IMR-90 (cell line): ENCODE measurements at regions not wholly inside any gene's neighbourhood (a gene's known extent, or its start where the extent isn't known, plus 50 kb on each side); places are given as distances from the start of the nearest gene placed in this dataset.

Experiments
- BHLHE40 ChIP-seq: fragments of 150-350 bp; IDR thresholded peaks from 2 replicates; pipeline ENCODE4 v1.6.1; 2016; ENCODE audit warnings: mild to moderate bottlenecking, low read depth, low read length
- CEBPB ChIP-seq: IDR thresholded peaks from 2 replicates; pipeline ENCODE4 v1.6.1; 2012; ENCODE audit warnings: low read depth, low read length, improper control_type of control experiment
- CHD1 ChIP-seq: IDR thresholded peaks from 2 replicates; pipeline ENCODE4 v1.6.1; 2012; ENCODE audit warnings: low read depth, low read length, improper control_type of control experiment
- FOS ChIP-seq: fragments of 150-350 bp; IDR thresholded peaks from 2 replicates; pipeline ENCODE4 v1.6.1; 2016; ENCODE audit warnings: low read depth, low read length
- MAZ ChIP-seq: IDR thresholded peaks from 2 replicates; pipeline ENCODE4 v1.6.1; 2012; ENCODE audit warnings: low read depth, mild to moderate bottlenecking, low read length, improper control_type of control experiment, moderate library complexity, borderline replicate concordance
- NFE2L2 ChIP-seq: fragments of 150-350 bp; IDR thresholded peaks from 2 replicates; pipeline ENCODE4 v1.6.1; 2016; ENCODE audit warnings: low read depth, mild to moderate bottlenecking, low read length
- POLR2A ChIP-seq: IDR thresholded peaks from 2 replicates; pipeline ENCODE4 v1.6.1; 2012; ENCODE audit warnings: mild to moderate bottlenecking, low read depth, low read length
- RAD21 ChIP-seq: IDR thresholded peaks from 2 replicates; pipeline ENCODE4 v1.6.1; 2012; ENCODE audit warnings: low read length, improper control_type of control experiment
- RCOR1 ChIP-seq: IDR thresholded peaks from 2 replicates; pipeline ENCODE4 v1.6.1; 2012; ENCODE audit warnings: mild to moderate bottlenecking, low read length, improper control_type of control experiment; ENCODE audit not compliant: insufficient replicate concordance
- RFX5 ChIP-seq: IDR thresholded peaks from 2 replicates; pipeline ENCODE4 v1.8.0; 2012; ENCODE audit warnings: low read depth, mild to moderate bottlenecking, low read length, moderate library complexity
- SMC3 ChIP-seq: fragments of 150-350 bp; IDR thresholded peaks from 2 replicates; pipeline ENCODE4 v1.6.1; 2016; ENCODE audit warnings: low read depth, mild to moderate bottlenecking, antibody characterized with exemption, low read length, moderate library complexity
- TF ChIP-seq, protein P1 (sequence below): conservative IDR thresholded peaks from 2 replicates; pipeline ENCODE4 v1.5.1; 2012; ENCODE audit warnings: mild to moderate bottlenecking, low read depth, low read length, improper control_type of control experiment
- TF ChIP-seq, protein P2 (sequence below): fragments of 150-350 bp; IDR thresholded peaks from 2 replicates; pipeline ENCODE4 v1.6.1; 2017; ENCODE audit warnings: mild to moderate bottlenecking, antibody characterized with exemption, low read length, low read depth
- TF ChIP-seq, protein P3 (sequence below): fragments of 150-350 bp; IDR thresholded peaks from 2 replicates; pipeline ENCODE4 v1.6.1; 2016; ENCODE audit warnings: low read depth, mild to moderate bottlenecking, low read length, moderate library complexity, borderline replicate concordance

DNA sequence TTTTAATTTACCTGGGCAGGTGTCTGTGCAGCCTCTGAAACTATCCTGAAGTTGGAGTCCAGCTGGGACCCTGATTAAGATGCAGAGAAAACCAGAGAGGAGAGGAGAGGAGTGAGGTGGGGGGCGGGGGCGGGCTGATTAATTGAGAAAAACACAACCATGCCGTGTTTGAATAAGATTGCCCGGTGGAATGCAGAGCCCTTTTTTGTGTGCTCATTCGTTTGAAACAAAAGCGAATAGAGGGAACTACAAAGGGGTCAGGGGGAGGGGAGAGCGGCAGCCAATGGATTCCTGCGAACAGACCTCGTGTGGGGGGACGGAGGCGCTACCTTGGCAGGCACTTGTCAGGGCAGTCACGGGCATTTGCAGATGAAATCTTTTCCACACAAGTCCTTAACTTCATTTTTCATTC, 355.8 kb downstream of the SOX9 start:
- TF ChIP-seq, protein P1, sequence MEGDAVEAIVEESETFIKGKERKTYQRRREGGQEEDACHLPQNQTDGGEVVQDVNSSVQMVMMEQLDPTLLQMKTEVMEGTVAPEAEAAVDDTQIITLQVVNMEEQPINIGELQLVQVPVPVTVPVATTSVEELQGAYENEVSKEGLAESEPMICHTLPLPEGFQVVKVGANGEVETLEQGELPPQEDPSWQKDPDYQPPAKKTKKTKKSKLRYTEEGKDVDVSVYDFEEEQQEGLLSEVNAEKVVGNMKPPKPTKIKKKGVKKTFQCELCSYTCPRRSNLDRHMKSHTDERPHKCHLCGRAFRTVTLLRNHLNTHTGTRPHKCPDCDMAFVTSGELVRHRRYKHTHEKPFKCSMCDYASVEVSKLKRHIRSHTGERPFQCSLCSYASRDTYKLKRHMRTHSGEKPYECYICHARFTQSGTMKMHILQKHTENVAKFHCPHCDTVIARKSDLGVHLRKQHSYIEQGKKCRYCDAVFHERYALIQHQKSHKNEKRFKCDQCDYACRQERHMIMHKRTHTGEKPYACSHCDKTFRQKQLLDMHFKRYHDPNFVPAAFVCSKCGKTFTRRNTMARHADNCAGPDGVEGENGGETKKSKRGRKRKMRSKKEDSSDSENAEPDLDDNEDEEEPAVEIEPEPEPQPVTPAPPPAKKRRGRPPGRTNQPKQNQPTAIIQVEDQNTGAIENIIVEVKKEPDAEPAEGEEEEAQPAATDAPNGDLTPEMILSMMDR: no peak
- no peak for TF ChIP-seq NFE2L2
- no peak for TF ChIP-seq POLR2A
- no peak for TF ChIP-seq CHD1
- TF ChIP-seq RFX5: no peak
- TF ChIP-seq BHLHE40: no peak
- no peak for TF ChIP-seq RAD21
- TF ChIP-seq, protein P2, sequence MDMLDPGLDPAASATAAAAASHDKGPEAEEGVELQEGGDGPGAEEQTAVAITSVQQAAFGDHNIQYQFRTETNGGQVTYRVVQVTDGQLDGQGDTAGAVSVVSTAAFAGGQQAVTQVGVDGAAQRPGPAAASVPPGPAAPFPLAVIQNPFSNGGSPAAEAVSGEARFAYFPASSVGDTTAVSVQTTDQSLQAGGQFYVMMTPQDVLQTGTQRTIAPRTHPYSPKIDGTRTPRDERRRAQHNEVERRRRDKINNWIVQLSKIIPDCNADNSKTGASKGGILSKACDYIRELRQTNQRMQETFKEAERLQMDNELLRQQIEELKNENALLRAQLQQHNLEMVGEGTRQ: no peak
- TF ChIP-seq CEBPB: no peak
- no peak for TF ChIP-seq RCOR1
- TF ChIP-seq, protein P3, sequence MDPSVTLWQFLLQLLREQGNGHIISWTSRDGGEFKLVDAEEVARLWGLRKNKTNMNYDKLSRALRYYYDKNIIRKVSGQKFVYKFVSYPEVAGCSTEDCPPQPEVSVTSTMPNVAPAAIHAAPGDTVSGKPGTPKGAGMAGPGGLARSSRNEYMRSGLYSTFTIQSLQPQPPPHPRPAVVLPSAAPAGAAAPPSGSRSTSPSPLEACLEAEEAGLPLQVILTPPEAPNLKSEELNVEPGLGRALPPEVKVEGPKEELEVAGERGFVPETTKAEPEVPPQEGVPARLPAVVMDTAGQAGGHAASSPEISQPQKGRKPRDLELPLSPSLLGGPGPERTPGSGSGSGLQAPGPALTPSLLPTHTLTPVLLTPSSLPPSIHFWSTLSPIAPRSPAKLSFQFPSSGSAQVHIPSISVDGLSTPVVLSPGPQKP: no peak
- TF ChIP-seq MAZ: no peak
- TF ChIP-seq FOS: no peak
- TF ChIP-seq SMC3: no peak
